Fibroblast of mammary gland (primary cell): ENCODE measurements at regions not wholly inside any gene's neighbourhood (a gene's known extent, or its start where the extent isn't known, plus 50 kb on each side); places are given as distances from the start of the nearest gene placed in this dataset.
A peak's percentile ranks its signal among the peaks of the same experiment; 100 is the strongest.

Experiments
- DNase-seq: peaks from one replicate; pipeline ENCODE4 v3.0.0-alpha.2; 2010; ENCODE audit warnings: low read depth
- H3K4me3 ChIP-seq: 2 replicates; pipeline ENCODE4 v1.5.1; 2011; ENCODE audit warnings: low read depth, mild to moderate bottlenecking, low read length, moderate library complexity; ENCODE audit not compliant: control insufficient read depth
- TF ChIP-seq, protein P1 (sequence below): conservative IDR thresholded peaks from 2 replicates; pipeline ENCODE4 v1.5.1; 2011; ENCODE audit warnings: low read depth, low read length, inconsistent platforms; ENCODE audit not compliant: control insufficient read depth, insufficient read depth

DNA sequence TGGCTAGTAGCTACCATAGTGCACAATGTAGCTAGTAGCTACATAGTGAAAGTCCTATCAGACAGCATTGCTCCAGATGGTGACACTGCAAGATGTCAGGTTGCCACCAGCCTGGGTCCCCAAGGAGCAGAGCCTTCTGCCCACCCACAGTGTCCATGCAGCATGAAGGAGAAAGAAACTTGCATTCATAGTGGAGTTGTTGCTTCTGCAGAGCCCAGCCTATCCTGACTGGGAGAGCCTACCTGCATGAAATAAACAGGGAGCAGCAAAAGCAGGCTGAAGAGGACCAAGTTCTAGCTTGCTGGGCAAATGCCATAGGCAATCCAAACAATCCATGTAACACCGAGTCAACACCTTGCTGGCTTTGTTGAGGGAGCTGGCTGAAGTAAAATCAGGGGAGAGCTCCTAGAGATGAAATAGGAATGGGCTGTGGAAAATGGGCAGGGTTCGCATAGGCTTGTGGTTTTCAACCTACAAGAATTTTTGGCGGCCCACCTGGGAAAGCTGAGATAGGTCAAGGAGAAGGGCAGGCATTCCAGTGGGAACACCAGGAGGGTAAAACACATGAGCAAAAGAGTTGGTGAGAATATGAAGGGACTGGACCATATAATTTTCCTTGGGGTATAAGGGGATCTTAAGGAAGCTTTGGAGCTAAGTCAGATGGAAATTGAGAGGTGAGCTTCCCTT lies 195.8 kb downstream of the CYP26B1 start:
- no peak overlapping the region for H3K4me3 ChIP-seq
- TF ChIP-seq, protein P1, sequence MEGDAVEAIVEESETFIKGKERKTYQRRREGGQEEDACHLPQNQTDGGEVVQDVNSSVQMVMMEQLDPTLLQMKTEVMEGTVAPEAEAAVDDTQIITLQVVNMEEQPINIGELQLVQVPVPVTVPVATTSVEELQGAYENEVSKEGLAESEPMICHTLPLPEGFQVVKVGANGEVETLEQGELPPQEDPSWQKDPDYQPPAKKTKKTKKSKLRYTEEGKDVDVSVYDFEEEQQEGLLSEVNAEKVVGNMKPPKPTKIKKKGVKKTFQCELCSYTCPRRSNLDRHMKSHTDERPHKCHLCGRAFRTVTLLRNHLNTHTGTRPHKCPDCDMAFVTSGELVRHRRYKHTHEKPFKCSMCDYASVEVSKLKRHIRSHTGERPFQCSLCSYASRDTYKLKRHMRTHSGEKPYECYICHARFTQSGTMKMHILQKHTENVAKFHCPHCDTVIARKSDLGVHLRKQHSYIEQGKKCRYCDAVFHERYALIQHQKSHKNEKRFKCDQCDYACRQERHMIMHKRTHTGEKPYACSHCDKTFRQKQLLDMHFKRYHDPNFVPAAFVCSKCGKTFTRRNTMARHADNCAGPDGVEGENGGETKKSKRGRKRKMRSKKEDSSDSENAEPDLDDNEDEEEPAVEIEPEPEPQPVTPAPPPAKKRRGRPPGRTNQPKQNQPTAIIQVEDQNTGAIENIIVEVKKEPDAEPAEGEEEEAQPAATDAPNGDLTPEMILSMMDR = no peak
- no peak for DNase-seq

DNA sequence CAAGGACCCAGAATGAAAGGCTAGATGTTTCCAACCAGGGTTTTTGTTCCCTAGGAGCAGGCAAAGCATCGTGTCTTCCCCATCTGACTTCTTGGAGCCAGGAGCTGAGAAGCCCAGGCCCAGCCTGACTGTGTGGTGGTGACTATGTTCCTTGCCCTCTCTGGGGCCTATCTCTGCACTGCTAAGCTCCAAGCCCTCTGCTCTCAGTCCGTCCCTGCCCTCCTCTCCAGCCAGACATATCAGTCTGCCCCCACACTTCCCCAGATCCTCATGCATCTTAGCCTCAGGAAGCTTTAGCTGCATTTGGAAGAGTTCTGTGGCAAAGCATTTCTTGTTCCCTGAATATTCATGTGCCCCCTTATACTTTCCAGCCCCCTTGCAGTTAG lies 196.6 kb downstream of the CYP26B1 start:
- TF ChIP-seq, protein P1 = no peak
- no peak overlapping the region for H3K4me3 ChIP-seq
- no peak for DNase-seq

DNA sequence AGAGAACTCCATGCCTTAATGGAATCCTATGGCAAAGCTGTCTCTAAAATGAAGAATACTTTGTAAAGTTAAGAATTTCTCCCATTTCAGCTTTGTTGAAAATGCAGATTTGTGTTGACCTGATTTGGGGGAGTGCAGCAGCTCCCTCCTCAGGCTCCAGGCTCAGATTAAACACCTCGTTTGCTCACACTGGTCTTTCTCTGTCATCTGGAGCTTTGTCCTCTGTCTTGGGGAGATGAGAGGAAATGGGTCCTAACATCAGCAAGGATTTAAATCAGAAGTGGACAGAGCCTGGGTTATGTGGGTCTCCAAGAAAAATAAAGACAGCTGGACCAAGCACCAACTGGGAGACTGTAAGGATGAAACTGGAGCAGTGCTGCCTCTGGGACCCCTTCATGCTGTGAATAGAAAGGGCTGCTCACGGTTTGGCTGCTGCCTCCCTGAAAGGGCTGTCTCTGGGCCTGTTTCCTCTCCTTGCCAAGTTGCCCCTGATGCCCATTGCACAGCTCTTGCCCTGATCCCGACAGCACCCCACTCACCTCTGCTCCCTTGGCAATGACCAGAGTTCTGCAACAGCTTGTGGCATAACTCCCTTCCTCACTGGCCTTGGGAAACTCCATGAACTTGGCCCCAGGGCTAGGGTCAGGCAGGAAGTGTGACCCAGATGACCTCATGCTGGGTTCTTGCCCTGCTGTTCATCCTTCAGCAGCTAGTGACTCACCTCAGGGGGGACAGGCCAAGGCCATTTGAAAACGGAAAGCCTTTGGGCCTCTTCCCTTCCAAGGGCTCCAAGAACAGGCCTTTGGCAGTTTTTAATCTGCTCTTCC lies 197.2 kb downstream of the CYP26B1 start:
- peak; percentile 69 for DNase-seq
- TF ChIP-seq, protein P1 = no peak

DNA sequence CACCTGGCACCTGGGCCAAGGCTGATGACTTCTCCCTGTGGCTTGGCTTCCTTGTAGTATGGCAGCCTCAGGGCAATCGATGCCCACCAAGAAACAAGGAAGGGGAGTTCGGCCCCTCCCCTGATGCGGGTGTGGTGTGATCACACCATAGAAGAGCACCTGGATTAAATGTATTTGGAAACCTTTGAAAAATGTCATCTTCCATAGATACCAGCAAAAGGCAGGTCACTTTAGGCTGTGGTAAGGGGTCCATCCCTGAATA lies 198.2 kb downstream of the CYP26B1 start:
- TF ChIP-seq, protein P1 = no peak
- no peak for DNase-seq
- no peak overlapping the region for H3K4me3 ChIP-seq

More for the DNA sequence above, 197.2 kb downstream of the CYP26B1 start:
- H3K4me3 ChIP-seq = no peak overlapping the region

DNA sequence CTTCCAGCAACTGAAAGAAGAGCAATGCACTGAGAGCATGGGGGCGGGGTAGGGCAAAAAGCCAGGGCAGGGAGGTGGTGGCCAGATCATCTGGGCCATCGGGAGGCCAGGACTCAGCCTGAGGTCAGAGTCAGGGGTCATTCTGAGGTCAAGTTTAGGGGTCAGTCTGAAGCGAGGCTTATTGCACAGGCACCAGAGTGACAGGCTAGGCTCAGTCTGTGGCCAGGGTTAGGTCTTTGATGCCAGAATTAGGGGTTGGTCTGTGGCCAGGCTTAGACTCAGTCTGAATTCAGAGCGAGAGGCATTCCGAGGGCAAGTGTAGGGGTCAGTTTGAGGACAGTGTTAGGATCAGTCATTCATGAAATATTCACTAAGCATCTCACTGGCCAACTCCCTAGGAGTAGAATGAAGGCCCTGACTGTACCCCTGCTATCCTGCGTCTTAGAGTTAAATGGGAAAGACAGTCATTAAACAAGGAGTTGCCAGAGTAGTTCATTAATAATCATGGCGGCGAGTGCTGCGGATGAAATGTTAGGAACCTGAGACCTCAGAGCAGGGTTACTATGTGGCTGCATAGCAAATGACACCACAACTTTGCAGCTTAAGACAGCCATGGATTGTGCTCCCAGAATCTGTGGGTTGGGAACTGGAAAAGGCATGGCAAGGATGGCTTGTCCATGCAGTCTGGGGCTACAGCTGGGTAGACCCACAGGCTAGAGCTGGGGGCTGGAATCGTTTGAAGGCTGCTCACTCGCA lies 198.7 kb downstream of the CYP26B1 start:
- DNase-seq = peak; percentile 84
- TF ChIP-seq, protein P1 = no peak
- no peak overlapping the region for H3K4me3 ChIP-seq

DNA sequence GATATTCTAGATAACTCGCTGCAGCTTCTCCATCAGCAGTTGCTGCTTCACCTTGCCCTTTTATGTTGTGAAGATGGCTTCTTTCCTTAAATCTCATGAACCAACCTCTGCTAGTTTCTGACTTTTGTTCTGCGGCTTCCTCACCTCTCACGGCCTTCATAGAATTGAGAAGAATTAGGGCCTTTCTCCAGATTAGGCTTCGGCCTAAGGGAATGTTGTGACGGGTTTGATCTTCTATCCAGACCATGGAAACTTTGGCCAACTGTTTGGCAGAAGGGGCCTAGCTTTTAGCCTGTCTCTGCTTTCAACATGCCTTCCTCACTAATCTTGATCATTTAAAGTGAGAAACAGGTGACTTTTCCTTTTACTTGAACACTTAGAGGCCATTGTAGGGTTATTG lies 199.9 kb downstream of the CYP26B1 start:
- TF ChIP-seq, protein P1 = no peak
- DNase-seq = no peak
- no peak overlapping the region for H3K4me3 ChIP-seq
